Endodermal cell (in vitro differentiated cells): ENCODE measurements at regions not wholly inside any gene's neighbourhood (a gene's known extent, or its start where the extent isn't known, plus 50 kb on each side); places are given as distances from the start of the nearest gene placed in this dataset.

Experiments
- DNase-seq: peaks from one replicate; pipeline ENCODE4 v3.0.0-alpha.2; 2017
- H3K27ac ChIP-seq: 2 replicates; pipeline ENCODE4 v1.5.1; 2013; ENCODE audit warnings: mild to moderate bottlenecking, low read depth, low read length, moderate library complexity
- H3K27me3 ChIP-seq: 2 replicates; pipeline ENCODE4 v1.6.1; 2013; ENCODE audit warnings: mild to moderate bottlenecking, low read length, moderate library complexity; ENCODE audit not compliant: insufficient read depth, control insufficient read depth, poor library complexity, severe bottlenecking
- H3K36me3 ChIP-seq: 2 replicates; pipeline ENCODE4 v1.7.0; 2013; ENCODE audit warnings: mild to moderate bottlenecking, low read length, moderate library complexity; ENCODE audit not compliant: control insufficient read depth, insufficient read depth
- H3K4me1 ChIP-seq: one replicate; pipeline ENCODE4 v1.7.0; 2013; ENCODE audit warnings: low read length; ENCODE audit not compliant: control insufficient read depth, insufficient read depth
- H3K4me3 ChIP-seq: 2 replicates; pipeline ENCODE4 v1.5.1; 2013; ENCODE audit warnings: mild to moderate bottlenecking, low read length, moderate library complexity
- H3K9ac ChIP-seq: 2 replicates; pipeline ENCODE4 v1.6.1; 2013; ENCODE audit warnings: mild to moderate bottlenecking, low read length, moderate library complexity; ENCODE audit not compliant: poor library complexity, severe bottlenecking; ENCODE audit errors: extremely low read depth
- H3K9me3 ChIP-seq: 2 replicates; pipeline ENCODE4 v1.6.1; 2013; ENCODE audit warnings: mild to moderate bottlenecking, low read length, moderate library complexity; ENCODE audit not compliant: control insufficient read depth
- H3K27ac Mint-ChIP-seq: 2 replicates; pipeline ENCODE4 v1.8.0; 2020; ENCODE audit warnings: mixed read lengths
- H3K27me3 Mint-ChIP-seq: 2 replicates; pipeline ENCODE4 v1.8.0; 2021; ENCODE audit warnings: mild to moderate bottlenecking, mixed read lengths; ENCODE audit not compliant: insufficient read depth
- H3K36me3 Mint-ChIP-seq: 2 replicates; pipeline ENCODE4 v1.8.0; 2020; ENCODE audit warnings: low read depth, mixed read lengths
- H3K4me1 Mint-ChIP-seq: 2 replicates; pipeline ENCODE4 v1.8.0; 2020; ENCODE audit warnings: mixed read lengths
- H3K4me3 Mint-ChIP-seq: 2 replicates; pipeline ENCODE4 v1.8.0; 2020; ENCODE audit warnings: mild to moderate bottlenecking, moderate library complexity, mixed read lengths
- H3K9me3 Mint-ChIP-seq: 2 replicates; pipeline ENCODE4 v1.8.0; 2020; ENCODE audit warnings: mild to moderate bottlenecking, mixed read lengths
- WGBS, 2 experiments: methylation state at CpG; one replicate each; pipeline versions ENCODE4 v1.1.5 to v1.1.7; 2013; ENCODE audit warnings: missing lambda C conversion rate in 2 of 2, mixed read lengths in 1 of 2; ENCODE audit not compliant: insufficient coverage in 1 of 2, insufficient read length in 1 of 2; 5-methylcytosine and 5-hydroxymethylcytosine counted together
- TF ChIP-seq, protein P1 (sequence below): fragments of 200-600 bp; sonication (generic); conservative IDR thresholded peaks from 2 replicates; pipeline ENCODE4 v1.5.0; 2021; ENCODE audit warnings: antibody characterized with exemption, mild to moderate bottlenecking

DNA sequence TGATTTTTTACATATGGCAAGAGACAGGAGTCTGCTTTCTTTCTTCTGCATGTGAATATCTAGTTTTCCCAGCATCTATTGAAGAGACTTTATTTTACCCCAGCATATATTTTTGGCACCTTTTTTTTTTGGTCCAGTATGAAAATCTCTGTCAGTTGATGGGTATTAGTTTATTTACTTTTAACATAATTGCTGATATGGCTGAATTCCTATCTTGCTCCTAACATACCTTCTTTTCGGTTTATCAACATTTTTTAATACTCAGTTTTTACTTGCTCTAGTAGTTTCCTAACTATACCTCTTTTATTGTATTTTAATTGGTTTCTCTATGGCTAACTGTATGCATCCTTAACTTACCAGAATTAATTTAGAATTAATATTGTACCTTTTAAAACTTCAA is 77.5 kb upstream of the PDE7B start:
- peaks cover 6% of the 10 kb centered on the region for H3K9me3 Mint-ChIP-seq
- H3K36me3 ChIP-seq, result no peaks in the 10 kb centered on the region
- TF ChIP-seq, protein P1, sequence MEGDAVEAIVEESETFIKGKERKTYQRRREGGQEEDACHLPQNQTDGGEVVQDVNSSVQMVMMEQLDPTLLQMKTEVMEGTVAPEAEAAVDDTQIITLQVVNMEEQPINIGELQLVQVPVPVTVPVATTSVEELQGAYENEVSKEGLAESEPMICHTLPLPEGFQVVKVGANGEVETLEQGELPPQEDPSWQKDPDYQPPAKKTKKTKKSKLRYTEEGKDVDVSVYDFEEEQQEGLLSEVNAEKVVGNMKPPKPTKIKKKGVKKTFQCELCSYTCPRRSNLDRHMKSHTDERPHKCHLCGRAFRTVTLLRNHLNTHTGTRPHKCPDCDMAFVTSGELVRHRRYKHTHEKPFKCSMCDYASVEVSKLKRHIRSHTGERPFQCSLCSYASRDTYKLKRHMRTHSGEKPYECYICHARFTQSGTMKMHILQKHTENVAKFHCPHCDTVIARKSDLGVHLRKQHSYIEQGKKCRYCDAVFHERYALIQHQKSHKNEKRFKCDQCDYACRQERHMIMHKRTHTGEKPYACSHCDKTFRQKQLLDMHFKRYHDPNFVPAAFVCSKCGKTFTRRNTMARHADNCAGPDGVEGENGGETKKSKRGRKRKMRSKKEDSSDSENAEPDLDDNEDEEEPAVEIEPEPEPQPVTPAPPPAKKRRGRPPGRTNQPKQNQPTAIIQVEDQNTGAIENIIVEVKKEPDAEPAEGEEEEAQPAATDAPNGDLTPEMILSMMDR, result no peak
- H3K4me1 Mint-ChIP-seq, result no peaks in the 10 kb centered on the region
- H3K27me3 ChIP-seq, result no peaks in the 10 kb centered on the region
- no peak overlapping the region for H3K9ac ChIP-seq
- H3K27ac ChIP-seq, result no peak overlapping the region
- WGBS, 2 experiments, result 90% methylated on average over 1 of the region's 1 CpG; no CpG with 5 or more reads in 1 of the 2 experiments
- DNase-seq, result no peak
- no peak overlapping the region for H3K4me3 Mint-ChIP-seq
- no peaks in the 10 kb centered on the region for H3K27me3 Mint-ChIP-seq
- H3K9me3 ChIP-seq, result no peaks in the 10 kb centered on the region
- no peak overlapping the region for H3K27ac Mint-ChIP-seq
- no peak overlapping the region for H3K4me3 ChIP-seq
- no peaks in the 10 kb centered on the region for H3K4me1 ChIP-seq
- no peaks in the 10 kb centered on the region for H3K36me3 Mint-ChIP-seq

DNA sequence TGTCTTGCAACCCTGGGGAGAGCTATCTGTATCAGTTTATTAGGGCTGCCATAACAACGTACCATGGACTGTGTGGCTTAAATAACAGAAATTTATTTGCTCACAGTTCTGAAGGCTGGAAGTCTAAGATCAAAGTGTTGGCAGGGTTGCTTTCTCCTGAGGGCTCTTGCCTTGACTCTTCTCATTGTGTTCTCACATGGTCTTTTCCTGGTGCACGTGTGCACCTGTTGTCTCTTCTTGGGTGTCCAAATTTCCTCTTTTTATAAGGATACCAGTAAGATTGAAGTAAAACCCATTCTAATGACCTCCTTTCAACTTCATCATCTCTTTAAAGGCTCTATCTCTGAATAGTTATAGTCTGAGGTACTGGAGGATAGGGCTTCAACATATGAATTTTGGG is 72.3 kb upstream of the PDE7B start:
- Histone ChIP-seq H3K4me1 (no peaks in the 10 kb centered on the region), H3K9me3 (no peaks in the 10 kb centered on the region), H3K9ac (no peak overlapping the region), H3K4me3 (no peak overlapping the region), H3K27me3 (no peaks in the 10 kb centered on the region), H3K36me3 (no peaks in the 10 kb centered on the region), H3K27ac (no peak overlapping the region)
- WGBS, 2 experiments, result 95 to 100% methylated on average over 1 to 2 of the region's 2 CpGs
- DNase-seq, result no peak
- no peaks in the 10 kb centered on the region for H3K9me3 Mint-ChIP-seq
- no peaks in the 10 kb centered on the region for H3K27me3 Mint-ChIP-seq
- H3K4me1 Mint-ChIP-seq, result no peaks in the 10 kb centered on the region
- H3K27ac Mint-ChIP-seq, result no peak overlapping the region
- TF ChIP-seq, protein P1, result no peak
- no peaks in the 10 kb centered on the region for H3K36me3 Mint-ChIP-seq
- no peak overlapping the region for H3K4me3 Mint-ChIP-seq

DNA sequence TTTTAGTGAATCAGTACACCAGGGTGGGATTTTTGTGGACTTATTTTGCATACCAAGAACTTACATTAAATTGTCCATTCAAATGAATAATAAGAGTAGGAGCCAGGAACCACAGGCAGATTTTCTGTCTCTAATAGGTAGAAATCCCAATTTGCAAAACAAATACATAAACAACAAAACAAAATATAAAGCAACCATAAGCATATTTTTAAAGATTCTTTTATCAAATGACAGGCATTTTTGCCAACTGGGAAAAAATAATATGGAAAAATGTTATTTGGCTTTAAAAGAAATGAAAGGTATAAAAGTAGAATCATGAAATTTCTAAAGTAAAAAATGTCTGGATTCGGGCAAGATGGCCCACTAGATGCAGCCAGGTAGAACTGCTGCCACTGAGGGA is 71.2 kb upstream of the PDE7B start:
- WGBS, 2 experiments, result 82 to 100% methylated on average over 1 of the region's 1 CpG

More for the DNA sequence above, 71.2 kb upstream of the PDE7B start:
- Histone ChIP-seq H3K4me1 (no peaks in the 10 kb centered on the region), H3K4me3 (no peak overlapping the region), H3K27me3 (no peaks in the 10 kb centered on the region), H3K9me3 (no peaks in the 10 kb centered on the region), H3K36me3 (no peaks in the 10 kb centered on the region), H3K9ac (no peak overlapping the region), H3K27ac (no peak overlapping the region)
- TF ChIP-seq, protein P1, result no peak
- H3K9me3 Mint-ChIP-seq, result no peaks in the 10 kb centered on the region
- H3K27me3 Mint-ChIP-seq, result no peaks in the 10 kb centered on the region
- no peak overlapping the region for H3K4me3 Mint-ChIP-seq
- H3K27ac Mint-ChIP-seq, result no peak overlapping the region
- H3K36me3 Mint-ChIP-seq, result no peaks in the 10 kb centered on the region
- H3K4me1 Mint-ChIP-seq, result no peaks in the 10 kb centered on the region
- DNase-seq, result no peak
